ENCODE measurements at regions not wholly inside any gene's neighbourhood (a gene's known extent, or its start where the extent isn't known, plus 50 kb on each side); places are given as distances from the start of the nearest gene placed in this dataset.
"Not testable (repeated sequence)": the region's sequence is repeated elsewhere in the genome, so short reads cannot be mapped to it uniquely, and the experiment has no call there.

DNA sequence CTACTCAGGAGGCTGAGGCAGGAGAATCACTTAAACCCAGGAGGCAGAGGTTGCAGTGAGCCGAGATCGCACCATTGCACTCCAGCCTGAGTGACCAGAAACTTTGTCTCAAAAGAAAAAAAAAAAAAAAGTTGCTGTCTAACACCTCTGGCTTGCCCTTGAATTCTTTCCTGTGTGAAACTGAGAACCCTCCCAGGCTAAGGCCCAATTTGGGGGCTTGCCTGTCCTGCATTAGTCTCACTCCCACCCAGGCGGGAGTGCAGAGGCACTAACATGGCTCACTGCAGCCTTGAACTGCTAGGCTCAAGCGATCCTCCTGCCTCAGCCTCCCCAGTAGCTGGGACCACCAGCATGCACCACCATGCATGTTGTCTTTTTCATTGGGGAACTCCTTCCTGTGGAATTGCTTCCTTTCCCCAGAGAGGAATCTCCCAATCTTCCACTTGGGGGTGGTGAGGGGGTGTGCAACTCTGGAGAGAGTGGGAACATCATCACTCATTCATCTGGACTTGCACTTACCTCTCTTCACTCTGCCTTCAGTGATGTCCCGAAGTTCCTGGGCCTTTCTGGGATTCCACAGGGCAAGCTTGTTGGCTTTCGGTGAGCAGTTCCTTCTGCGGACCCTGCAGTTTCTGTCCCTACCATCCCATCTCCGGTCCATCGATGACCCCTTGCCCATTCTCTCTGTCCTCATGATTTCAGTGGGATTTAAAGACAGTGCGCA, 62.1 kb upstream of the CREB3L1 start:
- TF ChIP-seq, protein P1, sequence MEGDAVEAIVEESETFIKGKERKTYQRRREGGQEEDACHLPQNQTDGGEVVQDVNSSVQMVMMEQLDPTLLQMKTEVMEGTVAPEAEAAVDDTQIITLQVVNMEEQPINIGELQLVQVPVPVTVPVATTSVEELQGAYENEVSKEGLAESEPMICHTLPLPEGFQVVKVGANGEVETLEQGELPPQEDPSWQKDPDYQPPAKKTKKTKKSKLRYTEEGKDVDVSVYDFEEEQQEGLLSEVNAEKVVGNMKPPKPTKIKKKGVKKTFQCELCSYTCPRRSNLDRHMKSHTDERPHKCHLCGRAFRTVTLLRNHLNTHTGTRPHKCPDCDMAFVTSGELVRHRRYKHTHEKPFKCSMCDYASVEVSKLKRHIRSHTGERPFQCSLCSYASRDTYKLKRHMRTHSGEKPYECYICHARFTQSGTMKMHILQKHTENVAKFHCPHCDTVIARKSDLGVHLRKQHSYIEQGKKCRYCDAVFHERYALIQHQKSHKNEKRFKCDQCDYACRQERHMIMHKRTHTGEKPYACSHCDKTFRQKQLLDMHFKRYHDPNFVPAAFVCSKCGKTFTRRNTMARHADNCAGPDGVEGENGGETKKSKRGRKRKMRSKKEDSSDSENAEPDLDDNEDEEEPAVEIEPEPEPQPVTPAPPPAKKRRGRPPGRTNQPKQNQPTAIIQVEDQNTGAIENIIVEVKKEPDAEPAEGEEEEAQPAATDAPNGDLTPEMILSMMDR (IDR thresholded peaks at IDR 0.05), result no peak
- peak overlapping the region; percentile 82; the same call in 1 of the 2 replicates for H3K4me3 Mint-ChIP-seq
- H3K27ac Mint-ChIP-seq, result no peak overlapping the region
- H3K27me3 Mint-ChIP-seq (ENCODE audit: insufficient read depth), result peaks cover 12% of the 10 kb centered on the region
- DNase-seq, result no peak
- H3K9me3 Mint-ChIP-seq, result no peaks in the 10 kb centered on the region
- peaks cover 23% of the 10 kb centered on the region for H3K4me1 Mint-ChIP-seq (ENCODE audit: low read depth)
- no peaks in the 10 kb centered on the region for H3K36me3 Mint-ChIP-seq (ENCODE audit: low read depth)

GRCh38 chr11:46212720-46213119, 64.7 kb upstream of the CREB3L1 start:
- TF ChIP-seq, protein P1 (IDR thresholded peaks at IDR 0.05), result no peak
- Mint-ChIP-seq H3K36me3 (ENCODE audit: low read depth) (no peaks in the 10 kb centered on the region), H3K27me3 (ENCODE audit: insufficient read depth) (peaks cover 11% of the 10 kb centered on the region), H3K27ac (no peak overlapping the region), H3K4me3 (no peak overlapping the region), H3K9me3 (no peaks in the 10 kb centered on the region), H3K4me1 (ENCODE audit: low read depth) (peaks cover 32% of the 10 kb centered on the region)
- no peak for DNase-seq

GRCh38 chr11:46210856-46211255, 66.6 kb upstream of the CREB3L1 start:
- TF ChIP-seq, protein P1 (IDR thresholded peaks at IDR 0.05), result no peak
- no peaks in the 10 kb centered on the region for H3K36me3 Mint-ChIP-seq (ENCODE audit: low read depth)
- no peak overlapping the region for H3K27ac Mint-ChIP-seq
- H3K27me3 Mint-ChIP-seq (ENCODE audit: insufficient read depth), result peaks cover 11% of the 10 kb centered on the region
- H3K9me3 Mint-ChIP-seq, result no peaks in the 10 kb centered on the region
- H3K4me3 Mint-ChIP-seq, result peak overlapping the region; percentile 71; the same call in 1 of the 2 replicates
- H3K4me1 Mint-ChIP-seq (ENCODE audit: low read depth), result peaks cover 23% of the 10 kb centered on the region
- no peak for DNase-seq

DNA sequence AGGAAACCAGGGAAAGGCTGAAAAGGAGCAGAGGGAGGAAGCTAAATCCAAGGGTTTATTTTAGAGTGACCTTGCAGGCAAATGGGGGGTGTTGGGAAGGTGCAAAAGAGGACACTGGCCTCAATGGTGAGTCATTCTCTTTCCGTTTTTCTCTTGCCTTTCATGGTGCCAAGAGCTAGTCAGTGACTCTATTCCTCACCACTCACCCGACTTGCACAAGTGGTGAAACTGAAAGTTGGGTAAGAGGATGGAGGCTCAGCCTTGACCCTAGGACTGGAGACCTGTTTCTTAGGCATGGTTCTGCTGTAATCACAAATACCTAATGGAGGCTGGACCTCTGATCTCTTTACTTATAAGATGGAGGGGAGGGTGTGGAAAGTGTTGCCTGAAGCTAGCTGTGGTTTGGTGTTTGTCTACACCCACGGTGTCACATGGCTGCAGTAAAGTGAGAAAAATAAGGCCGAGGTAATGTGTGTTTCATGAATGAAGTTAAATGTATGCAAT, 67.3 kb upstream of the CREB3L1 start:
- TF ChIP-seq, protein P1 (IDR thresholded peaks at IDR 0.05), result no peak
- Mint-ChIP-seq H3K9me3 (no peaks in the 10 kb centered on the region), H3K27ac (no peak overlapping the region), H3K27me3 (ENCODE audit: insufficient read depth) (peaks cover 11% of the 10 kb centered on the region), H3K36me3 (ENCODE audit: low read depth) (no peaks in the 10 kb centered on the region), H3K4me3 (peak overlapping the region; percentile 71), H3K4me1 (ENCODE audit: low read depth) (peaks cover 19% of the 10 kb centered on the region)
- DNase-seq, result peak; percentile 51

GRCh38 chr11:46209624-46210023, 67.8 kb upstream of the CREB3L1 start:
- not testable (repeated sequence) for H3K36me3 Mint-ChIP-seq (ENCODE audit: low read depth); H3K9me3 Mint-ChIP-seq

DNA sequence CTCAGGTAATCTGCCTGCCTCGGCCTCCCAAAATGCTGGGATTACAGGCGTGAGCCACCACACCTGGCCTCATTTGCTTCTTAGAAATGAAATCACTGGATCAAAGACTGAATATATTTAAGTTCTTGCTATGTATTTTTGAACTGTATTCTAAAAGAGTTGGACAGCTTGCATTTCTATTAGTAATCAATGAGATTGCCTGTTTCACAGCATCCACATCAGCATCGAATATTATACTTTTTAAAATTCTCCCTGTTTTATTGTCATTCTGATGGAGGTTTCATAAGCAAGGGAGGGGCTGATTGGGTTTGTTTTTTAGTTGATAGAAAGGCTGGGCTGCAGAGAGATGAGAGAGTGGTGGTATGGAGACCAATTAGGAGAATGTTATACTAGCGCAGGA, 68.7 kb upstream of the CREB3L1 start:
- Mint-ChIP-seq H3K27ac (no peak overlapping the region), H3K4me3 (no peak overlapping the region), H3K9me3 (no peaks in the 10 kb centered on the region), H3K36me3 (ENCODE audit: low read depth) (no peaks in the 10 kb centered on the region), H3K4me1 (ENCODE audit: low read depth) (peaks cover 14% of the 10 kb centered on the region), H3K27me3 (ENCODE audit: insufficient read depth) (peaks cover 12% of the 10 kb centered on the region)
- DNase-seq, result no peak
- TF ChIP-seq, protein P1 (IDR thresholded peaks at IDR 0.05), result no peak

More at GRCh38 chr11:46209624-46210023, 67.8 kb upstream of the CREB3L1 start:
- Mint-ChIP-seq H3K4me3 (peak overlapping the region; percentile 71), H3K4me1 (ENCODE audit: low read depth) (peaks cover 19% of the 10 kb centered on the region)
- not testable (repeated sequence) for DNase-seq; H3K27me3 Mint-ChIP-seq (ENCODE audit: insufficient read depth); H3K27ac Mint-ChIP-seq

Measured in HFFc6 (cell line).